AG04449 (cell line): ENCODE measurements at regions not wholly inside any gene's neighbourhood (a gene's known extent, or its start where the extent isn't known, plus 50 kb on each side); places are given as distances from the start of the nearest gene placed in this dataset.

Source experiments
- CTCF ChIA-PET: fragments of 350-600 bp; formaldehyde crosslinking; extraction: SDS; loops from one replicate; lab custom pipeline; 2021; ENCODE audit warnings: antibody characterized with exemption; lab: Yijun Ruan, JAX
- POLR2A ChIA-PET: fragments of 400-600, 350-600 bp; formaldehyde crosslinking; extraction: SDS; loops from one replicate; lab custom pipeline; 2020; ENCODE audit warnings: antibody characterized with exemption, inconsistent platforms; lab: Yijun Ruan, JAX
- DNase-seq: peaks from one replicate; pipeline ENCODE4 v3.0.0-alpha.2; 2010; ENCODE audit warnings: low read depth, low spot score
- H3K4me3 ChIP-seq: 2 replicates; pipeline ENCODE4 v1.5.1; 2011; ENCODE audit warnings: low read depth, mild to moderate bottlenecking, control low read depth, low read length
- TF ChIP-seq, protein P1 (sequence below): IDR thresholded peaks from one replicate; pipeline ENCODE4 v1.5.1; 2011; ENCODE audit warnings: mild to moderate bottlenecking, moderate library complexity, low read length, control low read depth, inconsistent platforms; ENCODE audit not compliant: insufficient read depth; ENCODE audit errors: missing control alignments

DNA sequence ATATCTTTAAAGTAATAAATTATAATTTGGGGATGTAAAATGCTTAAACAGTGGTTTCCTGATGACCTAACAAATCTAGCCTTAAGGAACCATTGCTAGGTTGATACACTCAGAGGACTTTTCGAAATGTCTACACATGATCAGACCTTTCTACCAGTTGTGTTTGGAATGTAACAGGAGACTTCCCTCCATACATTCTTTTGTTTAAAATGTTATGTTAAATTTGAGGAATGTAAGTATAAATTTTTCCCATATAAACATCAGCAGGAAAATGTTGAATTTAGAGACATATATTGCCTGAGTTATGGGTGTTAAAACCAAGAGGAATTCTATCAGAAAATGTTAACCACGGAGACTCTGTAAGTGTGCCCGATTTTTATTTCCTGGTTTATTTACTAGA is 190.6 kb upstream of the SPRY1 start:
- CTCF ChIA-PET, result interaction anchor here (0.6 to 0.9 kb wide), 2 partner anchors 185 to 454 kb away, joined by 3 to 5 read pairs; no protein-coding TSS in a partner anchor
- DNase-seq, result no peak
- no peak overlapping the region for H3K4me3 ChIP-seq
- POLR2A ChIA-PET, result no interaction called here
- TF ChIP-seq, protein P1, sequence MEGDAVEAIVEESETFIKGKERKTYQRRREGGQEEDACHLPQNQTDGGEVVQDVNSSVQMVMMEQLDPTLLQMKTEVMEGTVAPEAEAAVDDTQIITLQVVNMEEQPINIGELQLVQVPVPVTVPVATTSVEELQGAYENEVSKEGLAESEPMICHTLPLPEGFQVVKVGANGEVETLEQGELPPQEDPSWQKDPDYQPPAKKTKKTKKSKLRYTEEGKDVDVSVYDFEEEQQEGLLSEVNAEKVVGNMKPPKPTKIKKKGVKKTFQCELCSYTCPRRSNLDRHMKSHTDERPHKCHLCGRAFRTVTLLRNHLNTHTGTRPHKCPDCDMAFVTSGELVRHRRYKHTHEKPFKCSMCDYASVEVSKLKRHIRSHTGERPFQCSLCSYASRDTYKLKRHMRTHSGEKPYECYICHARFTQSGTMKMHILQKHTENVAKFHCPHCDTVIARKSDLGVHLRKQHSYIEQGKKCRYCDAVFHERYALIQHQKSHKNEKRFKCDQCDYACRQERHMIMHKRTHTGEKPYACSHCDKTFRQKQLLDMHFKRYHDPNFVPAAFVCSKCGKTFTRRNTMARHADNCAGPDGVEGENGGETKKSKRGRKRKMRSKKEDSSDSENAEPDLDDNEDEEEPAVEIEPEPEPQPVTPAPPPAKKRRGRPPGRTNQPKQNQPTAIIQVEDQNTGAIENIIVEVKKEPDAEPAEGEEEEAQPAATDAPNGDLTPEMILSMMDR, result no peak

GRCh38 chr4:123209436-123209835 is 187.2 kb upstream of the SPRY1 start:
- no peak for DNase-seq
- no peak overlapping the region for H3K4me3 ChIP-seq
- CTCF ChIA-PET, result no interaction called here
- TF ChIP-seq, protein P1, result no peak
- POLR2A ChIA-PET, result no interaction called here

DNA sequence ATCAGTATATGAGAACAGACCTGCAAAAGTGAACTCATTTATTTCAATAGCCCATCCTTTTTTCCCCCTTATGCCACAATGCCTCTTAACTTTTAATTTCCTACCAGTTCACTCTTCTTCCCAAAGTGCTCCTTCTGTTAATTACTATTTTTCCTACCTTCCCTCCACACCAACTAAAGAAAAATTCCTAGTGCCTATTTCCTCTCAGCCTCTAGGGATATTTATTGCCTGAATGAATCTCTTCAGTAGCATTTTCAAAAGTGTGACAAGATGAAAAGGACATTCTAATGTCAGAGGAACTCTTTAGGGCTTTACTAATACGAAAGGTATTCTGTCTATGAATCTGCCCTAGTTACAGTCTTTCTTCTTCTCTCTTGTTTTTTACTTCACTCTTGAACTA is 181.1 kb upstream of the SPRY1 start:
- ChIA-PET POLR2A (no interaction called here), CTCF (no interaction called here)
- no peak overlapping the region for H3K4me3 ChIP-seq
- TF ChIP-seq, protein P1, result no peak
- DNase-seq, result no peak

DNA sequence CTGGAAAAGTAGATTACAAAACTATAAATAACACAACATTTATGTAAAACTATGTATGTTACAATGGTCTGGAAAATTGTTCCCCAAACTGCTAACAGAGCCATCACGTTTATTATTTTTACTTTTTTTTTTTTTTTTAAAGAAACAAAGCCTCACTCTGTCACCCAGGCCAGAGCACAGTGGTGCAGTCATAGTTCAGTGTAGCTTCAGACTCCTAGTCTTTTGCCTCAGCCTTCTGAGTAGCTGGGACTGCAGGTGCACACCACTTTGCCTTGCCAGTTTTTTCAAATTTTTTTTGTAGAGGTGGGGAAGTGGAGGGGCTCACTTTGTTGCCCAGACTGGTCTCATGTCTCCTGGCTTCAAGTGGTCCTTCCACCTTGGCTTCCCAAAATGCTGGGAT is 180.1 kb upstream of the SPRY1 start:
- H3K4me3 ChIP-seq, result no peak overlapping the region
- no peak for DNase-seq
- TF ChIP-seq, protein P1, result no peak
- ChIA-PET CTCF (no interaction called here), POLR2A (no interaction called here)

DNA sequence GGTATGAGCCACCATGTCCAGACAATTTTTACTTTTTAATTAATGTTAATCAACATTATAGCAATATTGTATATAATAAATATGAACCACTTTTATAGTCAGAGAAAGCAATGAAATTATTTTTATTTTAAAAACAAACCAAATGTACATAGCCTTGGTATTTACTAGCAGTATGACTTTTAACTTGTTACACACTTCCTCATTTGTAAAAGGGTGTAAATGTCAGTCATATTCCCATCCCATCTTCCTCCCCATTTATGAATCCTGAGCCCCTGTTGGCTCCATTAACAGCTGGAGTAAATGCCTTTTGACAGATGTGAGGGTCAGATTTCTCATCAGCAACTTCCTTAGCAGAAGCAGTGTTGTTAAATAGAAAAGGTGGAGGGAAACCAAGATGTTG is 179.6 kb upstream of the SPRY1 start:
- CTCF ChIA-PET, result no interaction called here
- POLR2A ChIA-PET, result no interaction called here
- H3K4me3 ChIP-seq, result no peak overlapping the region
- DNase-seq, result no peak
- TF ChIP-seq, protein P1, result no peak

DNA sequence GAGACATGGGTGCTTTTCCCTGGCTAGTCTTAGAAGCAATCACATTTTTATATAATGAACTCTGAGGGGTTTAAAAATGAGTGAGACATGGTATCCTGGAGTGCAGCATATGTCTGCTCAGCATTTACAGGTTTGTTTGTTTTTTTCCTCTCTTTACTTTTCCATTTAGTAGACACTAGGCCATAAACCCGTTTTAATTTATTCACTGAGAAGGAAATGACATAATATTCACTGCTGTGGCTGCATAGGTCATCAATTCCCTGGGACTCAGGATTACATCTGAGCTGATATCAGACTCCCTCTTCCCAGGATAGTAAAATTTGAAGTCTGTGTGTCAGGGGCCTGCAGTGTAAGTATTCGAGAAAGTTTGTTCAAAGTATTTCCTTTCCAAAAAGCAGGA is 178.9 kb upstream of the SPRY1 start:
- ChIA-PET POLR2A (no interaction called here), CTCF (no interaction called here)
- no peak for DNase-seq
- no peak overlapping the region for H3K4me3 ChIP-seq
- TF ChIP-seq, protein P1, result no peak
